ENCODE measurements at regions not wholly inside any gene's neighbourhood (a gene's known extent, or its start where the extent isn't known, plus 50 kb on each side); places are given as distances from the start of the nearest gene placed in this dataset.

DNA sequence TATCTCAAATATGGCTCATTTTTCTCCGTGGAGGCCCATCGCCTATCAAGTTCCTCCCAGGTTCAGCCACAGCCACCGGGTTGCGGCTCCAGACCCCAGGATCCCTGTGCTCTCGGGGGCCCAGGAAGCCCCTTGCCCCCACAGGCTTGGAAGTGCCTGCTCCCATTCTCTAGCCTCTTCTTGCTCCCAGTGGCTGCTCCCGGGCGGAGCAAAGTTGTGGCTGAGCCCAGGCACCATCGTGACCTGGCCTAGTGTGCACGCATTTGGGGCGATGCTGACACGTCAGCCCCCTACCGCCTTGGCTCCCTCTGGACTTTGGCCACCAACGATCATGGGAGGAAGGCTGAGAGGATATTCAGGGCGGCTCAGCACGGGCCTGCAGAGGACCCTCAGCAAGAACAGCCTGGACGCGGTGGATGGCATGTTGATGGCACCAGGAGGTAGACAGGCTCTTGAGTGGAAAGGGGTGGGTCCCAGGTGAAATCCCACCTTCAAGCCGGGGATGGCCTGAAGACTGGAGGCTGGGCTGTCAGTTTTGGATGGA lies 419.4 kb upstream of the AGA start:
- no peaks in the 10 kb centered on the region for H3K9me3 Mint-ChIP-seq
- H3K27me3 Mint-ChIP-seq (ENCODE audit: low read depth): no peaks in the 10 kb centered on the region
- H3K36me3 Mint-ChIP-seq (ENCODE audit: low read depth): no peaks in the 10 kb centered on the region
- no peak for DNase-seq (ENCODE audit: low spot score)
- intact Hi-C loops (cut with micrococcal nuclease): no loop called here
- no peak overlapping the region for H3K4me3 Mint-ChIP-seq (ENCODE audit: low read depth)
- no peak overlapping the region for H3K27ac Mint-ChIP-seq
- no peaks in the 10 kb centered on the region for H3K4me1 Mint-ChIP-seq (ENCODE audit: low read depth)

DNA sequence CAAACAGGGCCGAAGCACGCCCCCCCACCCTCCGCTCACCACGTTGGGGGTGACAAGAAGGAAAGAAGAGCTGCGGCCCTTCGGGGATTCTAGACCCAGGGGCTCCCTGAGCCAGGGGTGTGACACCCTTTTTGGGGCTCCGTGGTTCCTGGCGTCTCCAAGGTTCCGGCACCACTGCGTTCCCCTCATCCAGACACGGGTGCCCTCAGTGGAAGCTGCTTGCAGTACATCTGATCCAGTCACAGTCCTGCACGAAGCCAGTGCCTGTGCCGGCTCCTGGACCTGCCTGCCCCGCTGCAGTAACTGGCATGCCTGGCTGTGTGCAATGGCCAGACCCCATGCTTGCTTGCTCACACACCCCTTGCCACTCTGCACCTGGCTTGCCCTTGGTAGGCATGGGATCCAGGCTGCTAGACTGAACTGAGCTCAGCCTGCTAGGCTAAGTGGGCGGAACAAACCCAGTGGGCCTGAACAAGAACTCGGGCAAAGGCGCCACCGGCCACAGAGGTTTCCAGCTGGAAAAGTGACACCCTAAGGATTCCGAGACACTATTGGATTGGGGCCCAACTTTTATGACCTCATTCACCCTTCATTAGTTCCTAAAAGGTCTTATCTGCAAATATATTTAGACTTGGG lies 420.4 kb upstream of the AGA start:
- H3K4me1 Mint-ChIP-seq (ENCODE audit: low read depth): no peaks in the 10 kb centered on the region
- H3K27ac Mint-ChIP-seq: no peak overlapping the region
- H3K36me3 Mint-ChIP-seq (ENCODE audit: low read depth): no peaks in the 10 kb centered on the region
- no peaks in the 10 kb centered on the region for H3K27me3 Mint-ChIP-seq (ENCODE audit: low read depth)
- intact Hi-C loops (cut with micrococcal nuclease): no loop called here
- no peak overlapping the region for H3K4me3 Mint-ChIP-seq (ENCODE audit: low read depth)
- H3K9me3 Mint-ChIP-seq: no peaks in the 10 kb centered on the region
- no peak for DNase-seq (ENCODE audit: low spot score)

DNA sequence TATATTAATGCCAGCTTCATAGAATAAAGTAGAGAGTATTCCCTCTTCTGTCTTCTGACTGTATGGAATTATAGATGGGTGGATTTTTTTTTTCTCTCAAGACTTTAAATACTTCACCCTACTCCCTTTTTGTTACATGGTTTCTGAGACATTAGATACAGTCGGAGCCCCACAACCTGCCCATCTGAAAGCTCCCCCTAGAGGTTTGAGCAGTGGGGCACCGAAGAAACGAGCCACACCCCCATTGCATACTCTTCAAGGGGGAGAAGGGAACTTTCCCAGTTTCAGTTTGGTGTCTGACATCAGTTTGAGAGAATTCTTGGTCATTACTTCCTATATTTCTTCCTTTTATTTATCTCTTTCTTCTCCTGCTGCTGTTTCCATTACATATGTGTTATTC lies 437.6 kb upstream of the AGA start:
- no peak overlapping the region for H3K27ac Mint-ChIP-seq
- no peaks in the 10 kb centered on the region for H3K27me3 Mint-ChIP-seq (ENCODE audit: low read depth)
- no peaks in the 10 kb centered on the region for H3K9me3 Mint-ChIP-seq
- intact Hi-C loops (cut with micrococcal nuclease): no loop called here
- H3K36me3 Mint-ChIP-seq (ENCODE audit: low read depth): no peaks in the 10 kb centered on the region
- H3K4me1 Mint-ChIP-seq (ENCODE audit: low read depth): no peaks in the 10 kb centered on the region
- H3K4me3 Mint-ChIP-seq (ENCODE audit: low read depth): no peak overlapping the region
- no peak for DNase-seq (ENCODE audit: low spot score)

DNA sequence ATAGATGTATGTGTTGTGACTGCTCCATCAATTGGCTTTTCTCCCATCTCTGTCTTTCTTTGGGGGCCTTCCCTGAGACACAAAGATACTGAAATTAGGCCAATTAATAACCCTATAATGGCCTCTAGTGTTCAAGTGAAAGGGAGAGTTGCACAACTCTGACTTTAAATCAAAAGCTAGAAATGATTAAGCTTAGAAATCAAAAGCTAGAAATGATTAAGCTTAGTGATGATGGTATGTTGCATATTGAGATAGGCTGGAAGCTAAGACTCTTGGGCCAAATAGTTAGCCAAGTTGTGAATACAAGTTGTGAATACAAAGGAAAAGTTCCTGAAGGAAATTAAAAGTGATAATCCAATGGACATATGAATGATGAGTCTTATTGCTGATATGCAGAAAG lies 452.9 kb upstream of the AGA start:
- Mint-ChIP-seq H3K4me1 (ENCODE audit: low read depth) (no peaks in the 10 kb centered on the region), H3K9me3 (no peaks in the 10 kb centered on the region), H3K27me3 (ENCODE audit: low read depth) (no peaks in the 10 kb centered on the region), H3K27ac (no peak overlapping the region), H3K36me3 (ENCODE audit: low read depth) (no peaks in the 10 kb centered on the region), H3K4me3 (ENCODE audit: low read depth) (no peak overlapping the region)
- no peak for DNase-seq (ENCODE audit: low spot score)
- intact Hi-C loops (cut with micrococcal nuclease): no loop called here

DNA sequence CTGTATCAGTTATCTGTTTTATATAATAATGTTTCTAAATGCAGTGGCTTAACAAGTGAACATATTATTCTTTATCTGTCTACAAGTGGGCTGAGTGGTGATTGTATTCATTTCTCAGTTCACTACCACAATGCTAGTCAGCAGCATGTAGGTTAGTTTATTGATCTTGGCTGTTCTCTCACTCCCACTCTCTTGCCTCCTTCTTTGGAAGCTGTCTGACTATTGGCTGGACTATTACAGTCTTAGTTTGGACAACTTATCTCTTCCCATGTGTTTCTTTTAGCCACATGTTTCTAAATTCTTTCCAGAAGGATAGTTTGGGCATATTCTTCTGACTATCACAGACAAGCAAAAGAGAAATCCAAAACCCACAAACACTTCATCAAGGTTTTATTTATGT lies 459.5 kb upstream of the AGA start:
- intact Hi-C loops (cut with micrococcal nuclease): no loop called here
- Mint-ChIP-seq H3K9me3 (no peaks in the 10 kb centered on the region), H3K36me3 (ENCODE audit: low read depth) (no peaks in the 10 kb centered on the region), H3K4me3 (ENCODE audit: low read depth) (no peak overlapping the region), H3K27me3 (ENCODE audit: low read depth) (no peaks in the 10 kb centered on the region), H3K4me1 (ENCODE audit: low read depth) (no peaks in the 10 kb centered on the region), H3K27ac (no peak overlapping the region)
- no peak for DNase-seq (ENCODE audit: low spot score)

DNA sequence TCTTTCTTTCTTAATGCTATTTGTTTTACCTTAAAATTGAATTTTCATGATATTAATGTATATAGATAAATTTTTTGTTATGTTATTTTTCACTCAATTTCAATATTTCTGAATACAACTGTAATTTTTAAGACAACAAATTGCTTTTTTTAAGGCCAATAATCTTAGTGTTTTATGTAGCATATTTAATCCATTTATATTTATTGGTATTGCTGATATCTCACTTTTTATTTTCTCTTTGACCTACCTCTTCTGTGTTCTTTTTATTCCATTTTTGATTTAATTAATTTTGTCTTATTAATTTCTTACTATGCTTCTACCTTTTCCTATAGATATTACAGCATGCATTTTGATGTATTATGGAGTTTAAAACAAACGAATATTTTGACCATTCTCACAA lies 460.1 kb upstream of the AGA start:
- Mint-ChIP-seq H3K36me3 (ENCODE audit: low read depth) (no peaks in the 10 kb centered on the region), H3K4me3 (ENCODE audit: low read depth) (no peak overlapping the region), H3K27me3 (ENCODE audit: low read depth) (no peaks in the 10 kb centered on the region), H3K9me3 (no peaks in the 10 kb centered on the region), H3K4me1 (ENCODE audit: low read depth) (no peaks in the 10 kb centered on the region), H3K27ac (no peak overlapping the region)
- no peak for DNase-seq (ENCODE audit: low spot score)
- intact Hi-C loops (cut with micrococcal nuclease): no loop called here

DNA sequence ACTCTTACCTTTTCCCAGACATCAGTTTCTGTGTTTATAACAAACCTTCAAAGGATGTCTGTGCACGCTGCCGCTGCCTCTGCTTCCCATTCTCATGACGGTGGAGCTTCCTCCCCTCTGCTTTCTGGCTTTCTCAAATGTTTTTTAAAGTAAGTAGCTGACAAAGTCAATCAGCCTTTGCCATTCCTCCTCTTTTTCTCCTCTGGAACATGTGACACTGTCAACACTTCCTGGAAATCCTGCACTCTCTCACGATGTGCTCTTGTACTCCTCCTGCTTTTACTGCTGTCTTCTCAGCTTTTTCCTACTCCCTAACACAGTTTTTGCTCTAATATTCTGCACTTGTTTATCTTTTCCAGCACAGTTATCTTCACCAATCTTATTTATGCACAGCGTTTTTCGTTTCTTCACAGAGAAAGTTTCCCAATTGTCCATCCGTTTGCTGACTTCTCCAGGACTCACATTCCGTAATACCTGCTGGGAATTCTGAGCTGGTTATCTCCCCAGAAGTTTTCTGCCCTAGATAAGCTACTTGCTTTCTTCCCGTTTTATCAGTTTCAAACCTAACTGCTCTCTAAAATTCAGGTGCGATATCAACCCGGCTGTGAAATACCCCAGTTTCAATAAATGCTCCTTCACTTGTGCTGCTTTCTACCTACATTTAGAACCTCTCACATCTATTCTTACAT lies 465.6 kb upstream of the AGA start:
- Mint-ChIP-seq H3K4me3 (ENCODE audit: low read depth) (no peak overlapping the region), H3K36me3 (ENCODE audit: low read depth) (no peaks in the 10 kb centered on the region), H3K9me3 (no peaks in the 10 kb centered on the region), H3K27ac (no peak overlapping the region), H3K27me3 (ENCODE audit: low read depth) (no peaks in the 10 kb centered on the region), H3K4me1 (ENCODE audit: low read depth) (no peaks in the 10 kb centered on the region)
- DNase-seq (ENCODE audit: low spot score): no peak
- intact Hi-C loops (cut with micrococcal nuclease): no loop called here

DNA sequence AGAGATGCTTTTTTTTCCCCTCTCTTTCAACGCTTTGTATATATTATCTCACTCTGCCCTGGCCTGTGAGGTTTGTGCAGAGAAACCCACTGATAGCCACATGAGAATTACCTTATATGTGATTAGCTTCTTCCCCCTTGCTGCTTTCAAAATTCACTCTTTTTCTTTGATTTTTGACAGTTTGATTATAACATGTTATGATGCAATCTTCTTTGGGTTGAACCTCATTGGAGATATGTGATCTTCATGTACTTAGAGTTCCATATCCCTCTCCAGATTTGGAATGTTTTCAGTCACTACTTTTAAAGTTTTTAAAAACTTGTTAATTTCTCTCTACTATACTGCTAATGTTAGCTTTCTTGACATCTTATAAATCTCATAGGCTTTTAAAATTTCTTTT lies 479.5 kb upstream of the AGA start:
- Mint-ChIP-seq H3K36me3 (ENCODE audit: low read depth) (no peaks in the 10 kb centered on the region), H3K27ac (no peak overlapping the region), H3K9me3 (peaks cover 11% of the 10 kb centered on the region), H3K27me3 (ENCODE audit: low read depth) (no peaks in the 10 kb centered on the region), H3K4me1 (ENCODE audit: low read depth) (no peaks in the 10 kb centered on the region), H3K4me3 (ENCODE audit: low read depth) (no peak overlapping the region)
- no peak for DNase-seq (ENCODE audit: low spot score)
- intact Hi-C loops (cut with micrococcal nuclease): no loop called here

DNA sequence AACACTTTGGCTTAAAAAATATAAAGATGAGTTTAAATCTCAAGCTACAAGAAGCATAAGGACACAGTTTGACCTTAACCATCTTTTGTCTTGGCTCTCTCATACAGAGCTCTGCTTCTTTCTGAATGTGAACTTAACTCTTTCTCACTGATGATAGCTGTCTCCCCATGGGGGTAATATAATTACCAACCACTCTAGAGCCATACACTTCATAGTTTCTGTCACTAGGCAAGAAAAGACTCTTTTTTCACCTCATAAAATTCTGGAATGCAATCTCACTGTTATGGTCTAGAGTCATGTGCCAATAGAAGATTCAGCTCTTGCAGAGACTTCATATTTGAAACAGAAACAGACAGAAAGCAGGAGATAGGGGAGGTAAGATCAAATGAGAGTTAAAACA lies 481.7 kb upstream of the AGA start:
- Mint-ChIP-seq H3K36me3 (ENCODE audit: low read depth) (no peaks in the 10 kb centered on the region), H3K27ac (no peak overlapping the region), H3K4me1 (ENCODE audit: low read depth) (no peaks in the 10 kb centered on the region), H3K9me3 (peaks cover 7% of the 10 kb centered on the region), H3K27me3 (ENCODE audit: low read depth) (no peaks in the 10 kb centered on the region), H3K4me3 (ENCODE audit: low read depth) (no peak overlapping the region)
- intact Hi-C loops (cut with micrococcal nuclease): no loop called here
- DNase-seq (ENCODE audit: low spot score): no peak

DNA sequence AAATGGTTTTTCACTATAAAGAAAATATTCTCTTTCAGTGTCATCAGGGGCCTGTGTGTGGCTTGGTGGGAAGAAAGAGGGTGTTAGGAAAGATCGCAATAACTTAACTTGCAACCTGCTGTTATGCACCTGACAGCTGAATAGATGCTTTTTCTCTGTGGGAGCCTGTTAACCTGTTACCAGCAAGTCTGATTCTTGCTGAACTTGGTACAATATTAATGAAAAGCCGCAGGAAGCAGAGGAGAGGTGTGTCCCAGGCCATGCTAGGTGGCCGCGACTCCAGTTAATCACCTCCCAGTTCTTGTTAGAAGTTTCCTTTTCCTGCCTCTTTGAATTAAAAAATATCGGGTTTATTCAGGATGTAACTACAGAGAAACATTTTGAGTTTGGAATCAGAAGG lies 494.8 kb upstream of the AGA start:
- Mint-ChIP-seq H3K9me3 (no peaks in the 10 kb centered on the region), H3K36me3 (ENCODE audit: low read depth) (no peaks in the 10 kb centered on the region), H3K4me3 (ENCODE audit: low read depth) (no peak overlapping the region), H3K27ac (no peak overlapping the region), H3K27me3 (ENCODE audit: low read depth) (no peaks in the 10 kb centered on the region), H3K4me1 (ENCODE audit: low read depth) (no peaks in the 10 kb centered on the region)
- DNase-seq (ENCODE audit: low spot score): no peak
- intact Hi-C loops (cut with micrococcal nuclease): no loop called here

DNA sequence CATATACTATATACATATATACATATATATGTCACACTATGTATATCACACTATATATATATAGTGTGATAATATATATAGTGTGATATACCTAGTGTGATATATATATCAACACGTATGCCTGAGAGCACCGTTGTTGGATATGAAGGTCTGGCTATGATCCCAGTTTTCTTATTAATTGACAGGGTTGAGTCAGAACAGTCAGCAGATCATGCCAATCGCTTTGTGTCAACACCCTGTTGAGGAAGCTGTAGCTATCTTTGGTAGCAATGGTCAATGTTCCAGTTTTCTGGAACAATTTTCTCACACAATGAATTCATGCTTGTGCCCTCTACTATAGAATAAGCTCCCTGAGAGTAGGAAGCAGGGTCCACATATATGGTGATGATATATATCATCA lies 496.0 kb upstream of the AGA start:
- H3K9me3 Mint-ChIP-seq: no peaks in the 10 kb centered on the region
- no peaks in the 10 kb centered on the region for H3K27me3 Mint-ChIP-seq (ENCODE audit: low read depth)
- H3K27ac Mint-ChIP-seq: no peak overlapping the region
- H3K4me3 Mint-ChIP-seq (ENCODE audit: low read depth): no peak overlapping the region
- no peaks in the 10 kb centered on the region for H3K36me3 Mint-ChIP-seq (ENCODE audit: low read depth)
- DNase-seq (ENCODE audit: low spot score): no peak
- H3K4me1 Mint-ChIP-seq (ENCODE audit: low read depth): no peaks in the 10 kb centered on the region
- intact Hi-C loops (cut with micrococcal nuclease): no loop called here

DNA sequence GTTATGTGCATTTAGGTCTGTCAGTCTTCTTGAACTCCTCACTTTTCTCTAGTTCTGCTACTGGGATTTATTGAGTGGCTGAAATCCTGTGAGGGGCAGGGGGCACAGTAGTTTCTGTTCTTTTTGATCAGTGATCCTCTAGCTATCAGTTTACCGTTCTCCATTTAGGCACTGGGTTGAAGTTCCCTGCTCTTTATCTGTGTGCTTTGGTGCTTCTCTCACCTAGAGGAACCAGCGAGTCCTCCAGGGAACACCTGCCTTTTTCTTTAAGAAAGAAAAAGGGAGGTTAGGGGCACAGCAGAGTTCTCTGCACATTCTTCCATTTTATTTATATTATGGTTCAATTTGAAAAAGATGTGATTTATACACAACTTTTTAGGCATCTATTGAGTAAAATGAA lies 503.0 kb upstream of the AGA start:
- Mint-ChIP-seq H3K36me3 (ENCODE audit: low read depth) (no peaks in the 10 kb centered on the region), H3K4me3 (ENCODE audit: low read depth) (no peak overlapping the region), H3K4me1 (ENCODE audit: low read depth) (no peaks in the 10 kb centered on the region), H3K27ac (no peak overlapping the region), H3K27me3 (ENCODE audit: low read depth) (no peaks in the 10 kb centered on the region), H3K9me3 (no peaks in the 10 kb centered on the region)
- DNase-seq (ENCODE audit: low spot score): no peak
- intact Hi-C loops (cut with micrococcal nuclease): no loop called here

DNA sequence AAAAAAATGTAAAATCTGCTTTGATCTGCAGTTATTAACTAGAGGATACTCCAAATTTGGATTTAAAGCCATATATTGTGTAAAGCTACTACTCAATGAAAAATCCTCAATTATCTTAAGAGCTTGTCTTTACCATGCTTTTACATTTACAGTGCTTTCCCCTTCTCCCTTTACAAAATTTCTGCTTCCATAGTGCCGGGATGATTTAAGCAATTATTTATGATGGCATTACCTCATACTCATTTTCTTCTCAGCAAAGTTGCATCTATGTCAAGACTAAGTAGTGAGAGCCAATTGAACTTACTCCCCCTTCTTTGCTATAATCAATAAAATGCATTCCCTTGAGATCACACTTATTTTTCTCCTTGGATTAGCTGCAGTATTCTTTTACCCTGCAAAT lies 505.4 kb upstream of the AGA start:
- Mint-ChIP-seq H3K4me3 (ENCODE audit: low read depth) (no peak overlapping the region), H3K36me3 (ENCODE audit: low read depth) (no peaks in the 10 kb centered on the region)
- intact Hi-C loops (cut with micrococcal nuclease): no loop called here

More for the DNA sequence above, 505.4 kb upstream of the AGA start:
- no peak for DNase-seq (ENCODE audit: low spot score)
- Mint-ChIP-seq H3K9me3 (no peaks in the 10 kb centered on the region), H3K27me3 (ENCODE audit: low read depth) (no peaks in the 10 kb centered on the region), H3K27ac (no peak overlapping the region), H3K4me1 (ENCODE audit: low read depth) (no peaks in the 10 kb centered on the region)

Data from activated T-helper 2 cell treated with anti-CD3 and anti-CD28 coated beads, Interferon-gamma antibody, Interleukin-2, Interleukin-4, amounts not matched to agents 10 μg/mL and 5 μg/mL and 100 μg/mL, durations not matched to agents 14 hours and 24 hours and 36 hours (primary cell).